GM23338 (cell line): ENCODE measurements at regions not wholly inside any gene's neighbourhood (a gene's known extent, or its start where the extent isn't known, plus 50 kb on each side); places are given as distances from the start of the nearest gene placed in this dataset.
A peak's percentile ranks its signal among the peaks of the same experiment; 100 is the strongest.

Experiments used
- ATAC-seq: fragments of 200-7000 bp; cut with Tn5 transposase; 3 replicates; pipeline ENCODE4 v1.9.1; 2020
- DNase-seq: peaks from one replicate; pipeline ENCODE4 v3.0.0-alpha.2; 2015; ENCODE audit warnings: low spot score
- H2AFZ ChIP-seq: fragments of 200-600 bp; sonication (generic); 2 replicates; pipeline ENCODE4 v1.8.0; 2016; ENCODE audit warnings: antibody characterized with exemption, mild to moderate bottlenecking, moderate library complexity
- H3F3A ChIP-seq: fragments of 200-600 bp; sonication (generic); replicated peaks from 2 replicates; pipeline ENCODE4 v1.8.0; 2017; ENCODE audit warnings: antibody characterized with exemption, mixed run types, low read depth
- H3K27ac ChIP-seq: fragments of 200-600 bp; sonication (generic); 2 replicates; pipeline ENCODE4 v1.6.1; 2016; ENCODE audit warnings: low read depth
- H3K27me3 ChIP-seq: fragments of 200-600 bp; sonication (generic); 2 replicates; pipeline ENCODE4 v1.8.0; 2016; ENCODE audit warnings: mild to moderate bottlenecking, mixed run types, moderate library complexity; ENCODE audit not compliant: insufficient read depth
- H3K36me3 ChIP-seq: fragments of 200-600 bp; sonication (generic); 2 replicates; pipeline ENCODE4 v1.8.0; 2016; ENCODE audit warnings: mild to moderate bottlenecking; ENCODE audit not compliant: insufficient read depth
- H3K4me1 ChIP-seq: fragments of 200-600 bp; sonication (generic); 2 replicates; pipeline ENCODE4 v1.8.0; 2016; ENCODE audit warnings: mild to moderate bottlenecking, moderate library complexity; ENCODE audit not compliant: insufficient read depth
- H3K4me2 ChIP-seq: fragments of 200-600 bp; sonication (generic); 2 replicates; pipeline ENCODE4 v1.7.1; 2017; ENCODE audit warnings: mixed run types
- H3K4me3 ChIP-seq: fragments of 200-600 bp; sonication (generic); 2 replicates; pipeline ENCODE4 v1.6.1; 2016; ENCODE audit warnings: mixed run types
- H3K79me2 ChIP-seq: fragments of 200-600 bp; sonication (generic); replicated peaks from 2 replicates; pipeline ENCODE4 v1.8.0; 2017; ENCODE audit warnings: mild to moderate bottlenecking; ENCODE audit not compliant: insufficient read depth
- H3K9me2 ChIP-seq: fragments of 200-600 bp; sonication (generic); 2 replicates; pipeline ENCODE4 v1.8.0; 2017; ENCODE audit not compliant: insufficient read depth
- H4K20me1 ChIP-seq: fragments of 200-600 bp; sonication (generic); replicated peaks from 2 replicates; pipeline ENCODE4 v1.8.0; 2017; ENCODE audit warnings: mild to moderate bottlenecking; ENCODE audit not compliant: insufficient read depth
- H3K27ac Mint-ChIP-seq: 2 replicates; pipeline ENCODE4 v1.8.0; 2020; ENCODE audit warnings: inconsistent platforms, mild to moderate bottlenecking, moderate library complexity, mixed read lengths
- H3K27me3 Mint-ChIP-seq: 3 replicates; pipeline ENCODE4 v1.8.0; 2022; ENCODE audit warnings: low read depth, mild to moderate bottlenecking, moderate library complexity, mixed read lengths, inconsistent platforms; ENCODE audit not compliant: insufficient read depth, poor library complexity
- H3K36me3 Mint-ChIP-seq: 3 replicates; pipeline ENCODE4 v1.8.0; 2021; ENCODE audit warnings: low read depth, mild to moderate bottlenecking, inconsistent platforms, moderate library complexity, mixed read lengths
- H3K4me1 Mint-ChIP-seq: 3 replicates; pipeline ENCODE4 v1.8.0; 2020; ENCODE audit warnings: mild to moderate bottlenecking, inconsistent platforms, mixed read lengths
- H3K4me3 Mint-ChIP-seq: 3 replicates; pipeline ENCODE4 v1.8.0; 2021; ENCODE audit warnings: moderate library complexity, mild to moderate bottlenecking, inconsistent platforms, mixed read lengths
- H3K9me3 Mint-ChIP-seq: 3 replicates; pipeline ENCODE4 v1.8.0; 2020; ENCODE audit warnings: moderate library complexity, mild to moderate bottlenecking, inconsistent platforms, mixed read lengths
- EZH2 ChIP-seq: fragments of 200-600 bp; sonication (generic); IDR thresholded peaks from one replicate; pipeline ENCODE4 v1.8.0; 2017; ENCODE audit warnings: antibody characterized with exemption, mild to moderate bottlenecking, low read depth; ENCODE audit not compliant: unreplicated experiment
- TF ChIP-seq, protein P1 (sequence below), 2 experiments: fragments of 200-600 bp in 1 of 2; sonication (generic) in 1 of 2; conservative IDR thresholded peaks; 2 replicates each; pipeline versions ENCODE4 v1.5.1 to v1.6.1; 2016 to 2017; ENCODE audit warnings: antibody characterized with exemption in 2 of 2, low read depth in 2 of 2, mild to moderate bottlenecking in 2 of 2, moderate library complexity in 1 of 2
- TF ChIP-seq, protein P2 (sequence below): fragments of 250-450 bp; sonication (Bioruptor Pico); IDR thresholded peaks from 2 replicates; pipeline ENCODE4 v1.5.0; 2020; ENCODE audit warnings: mild to moderate bottlenecking, moderate library complexity

DNA sequence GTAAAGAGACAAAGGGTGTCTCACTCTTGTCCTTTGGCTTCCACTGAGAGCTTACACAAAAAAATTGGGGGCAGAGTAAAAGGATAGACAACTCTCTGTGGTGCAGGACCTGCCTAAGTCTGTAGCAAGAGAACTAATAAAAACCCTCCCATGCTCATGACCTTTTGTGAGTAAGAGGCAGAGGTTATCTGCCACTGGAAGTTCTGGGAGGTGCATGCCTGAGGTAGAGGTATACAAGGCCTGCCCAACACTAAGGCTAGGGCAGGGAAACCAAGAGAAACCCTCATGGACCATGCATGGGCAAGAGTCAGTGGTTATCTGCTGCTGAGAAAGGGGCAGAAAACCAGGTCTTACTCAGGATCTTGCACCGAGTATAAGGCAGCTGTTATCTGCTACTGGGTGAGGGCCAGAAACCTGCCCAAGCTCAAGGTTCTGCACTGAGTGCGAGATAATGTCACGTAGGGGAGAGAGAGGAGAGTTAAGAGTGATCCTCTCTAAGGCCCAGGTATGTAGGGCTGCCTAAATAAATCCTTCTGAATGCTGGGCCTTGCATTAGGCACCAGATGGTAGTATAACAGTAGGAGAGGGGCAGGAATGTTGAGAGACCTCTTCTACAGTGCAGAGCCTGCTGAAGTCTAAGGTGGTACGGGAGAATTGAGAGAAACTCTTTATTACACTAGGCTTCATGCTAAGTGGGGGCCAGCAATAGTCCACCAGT lies 143.4 kb downstream of the MACROH2A1 start:
- Histone ChIP-seq H3K27ac (no peak overlapping the region), H3F3A (no peaks in the 10 kb centered on the region), H3K27me3 (no peaks in the 10 kb centered on the region), H4K20me1 (no peaks in the 10 kb centered on the region), H2AFZ (0 out of 2 replicates have a peak overlapping the region, but pooled peaks have one; percentile 28), H3K4me3 (no peak overlapping the region), H3K4me2 (no peak overlapping the region), H3K36me3 (no peaks in the 10 kb centered on the region), H3K79me2 (no peaks in the 10 kb centered on the region), H3K4me1 (no peaks in the 10 kb centered on the region), H3K9me2 (no peaks in the 10 kb centered on the region)
- H3K4me3 Mint-ChIP-seq, result no peak overlapping the region
- no peaks in the 10 kb centered on the region; the same call in 2 of the 3 replicates for H3K36me3 Mint-ChIP-seq
- no peak overlapping the region for H3K27ac Mint-ChIP-seq
- H3K27me3 Mint-ChIP-seq, result peaks cover 5% of the 10 kb centered on the region
- no peaks in the 10 kb centered on the region for H3K9me3 Mint-ChIP-seq
- TF ChIP-seq, protein P1, sequence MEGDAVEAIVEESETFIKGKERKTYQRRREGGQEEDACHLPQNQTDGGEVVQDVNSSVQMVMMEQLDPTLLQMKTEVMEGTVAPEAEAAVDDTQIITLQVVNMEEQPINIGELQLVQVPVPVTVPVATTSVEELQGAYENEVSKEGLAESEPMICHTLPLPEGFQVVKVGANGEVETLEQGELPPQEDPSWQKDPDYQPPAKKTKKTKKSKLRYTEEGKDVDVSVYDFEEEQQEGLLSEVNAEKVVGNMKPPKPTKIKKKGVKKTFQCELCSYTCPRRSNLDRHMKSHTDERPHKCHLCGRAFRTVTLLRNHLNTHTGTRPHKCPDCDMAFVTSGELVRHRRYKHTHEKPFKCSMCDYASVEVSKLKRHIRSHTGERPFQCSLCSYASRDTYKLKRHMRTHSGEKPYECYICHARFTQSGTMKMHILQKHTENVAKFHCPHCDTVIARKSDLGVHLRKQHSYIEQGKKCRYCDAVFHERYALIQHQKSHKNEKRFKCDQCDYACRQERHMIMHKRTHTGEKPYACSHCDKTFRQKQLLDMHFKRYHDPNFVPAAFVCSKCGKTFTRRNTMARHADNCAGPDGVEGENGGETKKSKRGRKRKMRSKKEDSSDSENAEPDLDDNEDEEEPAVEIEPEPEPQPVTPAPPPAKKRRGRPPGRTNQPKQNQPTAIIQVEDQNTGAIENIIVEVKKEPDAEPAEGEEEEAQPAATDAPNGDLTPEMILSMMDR (conservative IDR thresholded peaks at IDR 0.05; ENCODE audit: low read depth in 2 of 2), result peak in 1 of 2 experiments; percentile 25; a peak in 2 of 4 replicates
- no peak for TF ChIP-seq EZH2
- TF ChIP-seq, protein P2, sequence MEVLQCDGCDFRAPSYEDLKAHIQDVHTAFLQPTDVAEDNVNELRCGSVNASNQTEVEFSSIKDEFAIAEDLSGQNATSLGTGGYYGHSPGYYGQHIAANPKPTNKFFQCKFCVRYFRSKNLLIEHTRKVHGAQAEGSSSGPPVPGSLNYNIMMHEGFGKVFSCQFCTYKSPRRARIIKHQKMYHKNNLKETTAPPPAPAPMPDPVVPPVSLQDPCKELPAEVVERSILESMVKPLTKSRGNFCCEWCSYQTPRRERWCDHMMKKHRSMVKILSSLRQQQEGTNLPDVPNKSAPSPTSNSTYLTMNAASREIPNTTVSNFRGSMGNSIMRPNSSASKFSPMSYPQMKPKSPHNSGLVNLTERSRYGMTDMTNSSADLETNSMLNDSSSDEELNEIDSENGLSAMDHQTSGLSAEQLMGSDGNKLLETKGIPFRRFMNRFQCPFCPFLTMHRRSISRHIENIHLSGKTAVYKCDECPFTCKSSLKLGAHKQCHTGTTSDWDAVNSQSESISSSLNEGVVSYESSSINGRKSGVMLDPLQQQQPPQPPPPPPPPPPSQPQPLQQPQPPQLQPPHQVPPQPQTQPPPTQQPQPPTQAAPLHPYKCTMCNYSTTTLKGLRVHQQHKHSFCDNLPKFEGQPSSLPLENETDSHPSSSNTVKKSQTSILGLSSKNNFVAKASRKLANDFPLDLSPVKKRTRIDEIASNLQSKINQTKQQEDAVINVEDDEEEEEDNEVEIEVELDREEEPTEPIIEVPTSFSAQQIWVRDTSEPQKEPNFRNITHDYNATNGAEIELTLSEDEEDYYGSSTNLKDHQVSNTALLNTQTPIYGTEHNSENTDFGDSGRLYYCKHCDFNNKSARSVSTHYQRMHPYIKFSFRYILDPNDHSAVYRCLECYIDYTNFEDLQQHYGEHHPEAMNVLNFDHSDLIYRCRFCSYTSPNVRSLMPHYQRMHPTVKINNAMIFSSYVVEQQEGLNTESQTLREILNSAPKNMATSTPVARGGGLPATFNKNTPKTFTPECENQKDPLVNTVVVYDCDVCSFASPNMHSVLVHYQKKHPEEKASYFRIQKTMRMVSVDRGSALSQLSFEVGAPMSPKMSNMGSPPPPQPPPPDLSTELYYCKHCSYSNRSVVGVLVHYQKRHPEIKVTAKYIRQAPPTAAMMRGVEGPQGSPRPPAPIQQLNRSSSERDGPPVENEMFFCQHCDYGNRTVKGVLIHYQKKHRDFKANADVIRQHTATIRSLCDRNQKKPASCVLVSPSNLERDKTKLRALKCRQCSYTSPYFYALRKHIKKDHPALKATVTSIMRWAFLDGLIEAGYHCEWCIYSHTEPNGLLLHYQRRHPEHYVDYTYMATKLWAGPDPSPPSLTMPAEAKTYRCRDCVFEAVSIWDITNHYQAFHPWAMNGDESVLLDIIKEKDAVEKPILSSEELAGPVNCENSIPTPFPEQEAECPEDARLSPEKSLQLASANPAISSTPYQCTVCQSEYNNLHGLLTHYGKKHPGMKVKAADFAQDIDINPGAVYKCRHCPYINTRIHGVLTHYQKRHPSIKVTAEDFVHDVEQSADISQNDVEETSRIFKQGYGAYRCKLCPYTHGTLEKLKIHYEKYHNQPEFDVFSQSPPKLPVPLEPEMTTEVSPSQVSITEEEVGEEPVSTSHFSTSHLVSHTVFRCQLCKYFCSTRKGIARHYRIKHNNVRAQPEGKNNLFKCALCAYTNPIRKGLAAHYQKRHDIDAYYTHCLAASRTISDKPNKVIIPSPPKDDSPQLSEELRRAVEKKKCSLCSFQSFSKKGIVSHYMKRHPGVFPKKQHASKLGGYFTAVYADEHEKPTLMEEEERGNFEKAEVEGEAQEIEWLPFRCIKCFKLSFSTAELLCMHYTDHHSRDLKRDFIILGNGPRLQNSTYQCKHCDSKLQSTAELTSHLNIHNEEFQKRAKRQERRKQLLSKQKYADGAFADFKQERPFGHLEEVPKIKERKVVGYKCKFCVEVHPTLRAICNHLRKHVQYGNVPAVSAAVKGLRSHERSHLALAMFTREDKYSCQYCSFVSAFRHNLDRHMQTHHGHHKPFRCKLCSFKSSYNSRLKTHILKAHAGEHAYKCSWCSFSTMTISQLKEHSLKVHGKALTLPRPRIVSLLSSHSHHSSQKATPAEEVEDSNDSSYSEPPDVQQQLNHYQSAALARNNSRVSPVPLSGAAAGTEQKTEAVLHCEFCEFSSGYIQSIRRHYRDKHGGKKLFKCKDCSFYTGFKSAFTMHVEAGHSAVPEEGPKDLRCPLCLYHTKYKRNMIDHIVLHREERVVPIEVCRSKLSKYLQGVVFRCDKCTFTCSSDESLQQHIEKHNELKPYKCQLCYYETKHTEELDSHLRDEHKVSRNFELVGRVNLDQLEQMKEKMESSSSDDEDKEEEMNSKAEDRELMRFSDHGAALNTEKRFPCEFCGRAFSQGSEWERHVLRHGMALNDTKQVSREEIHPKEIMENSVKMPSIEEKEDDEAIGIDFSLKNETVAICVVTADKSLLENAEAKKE, result no peak
- H3K4me1 Mint-ChIP-seq, result no peaks in the 10 kb centered on the region
- ATAC-seq (peak; percentile 78), DNase-seq (no peak)
